ENCODE measurements at regions not wholly inside any gene's neighbourhood (a gene's known extent, or its start where the extent isn't known, plus 50 kb on each side); places are given as distances from the start of the nearest gene placed in this dataset.
"Not testable (repeated sequence)": the region's sequence is repeated elsewhere in the genome, so short reads cannot be mapped to it uniquely, and the experiment has no call there.

- not testable (repeated sequence) for H2AK5ac ChIP-seq (ENCODE audit: low read length); H3K4me3 ChIP-seq (ENCODE audit: low read depth, low read length); H3K79me1 ChIP-seq (ENCODE audit: low read length); H3K36me3 ChIP-seq (ENCODE audit: control insufficient read depth in 1 of 2, insufficient read depth in 2 of 2, low read length in 2 of 2); H3K4me2 ChIP-seq (ENCODE audit: low read length); H2BK120ac ChIP-seq (ENCODE audit: insufficient read depth, low read length, poor library complexity); H3K4me1 ChIP-seq (ENCODE audit: control insufficient read depth in 1 of 2, insufficient read depth in 2 of 2, low read length in 2 of 2); H4K91ac ChIP-seq (ENCODE audit: low read depth, low read length); H3K27me3 ChIP-seq (ENCODE audit: insufficient read depth, low read length); H3K79me2 ChIP-seq (ENCODE audit: control insufficient read depth, insufficient read depth, low read length, poor library complexity); DNase-seq; H3K23ac ChIP-seq (ENCODE audit: low read length); H2BK5ac ChIP-seq (ENCODE audit: low read depth, low read length, poor library complexity); H4K8ac ChIP-seq (ENCODE audit: low read depth, low read length); H2BK12ac ChIP-seq (ENCODE audit: low read length); H4K12ac ChIP-seq (ENCODE audit: low read depth, low read length); H2AFZ ChIP-seq (ENCODE audit: insufficient read depth, low read length, poor library complexity); H3K4ac ChIP-seq (ENCODE audit: low read depth, low read length); H3K9ac ChIP-seq (ENCODE audit: low read length); H3K18ac ChIP-seq (ENCODE audit: low read length); H3K27ac ChIP-seq (ENCODE audit: low read depth, low read length); H3K14ac ChIP-seq (ENCODE audit: low read length)
- H3K9me3 ChIP-seq (ENCODE audit: insufficient read depth, low read depth, low read length): peaks cover 13% of the 10 kb centered on the region
These were observed 558.9 kb downstream of the TP53TG3F start for GRCh38 chr16:34018277-34018676.

- no peak overlapping the region for H2BK120ac ChIP-seq (ENCODE audit: insufficient read depth, low read length, poor library complexity)
- no peak overlapping the region for H4K91ac ChIP-seq (ENCODE audit: low read depth, low read length)
- no peak overlapping the region for H3K27ac ChIP-seq (ENCODE audit: low read depth, low read length)
- H3K4me3 ChIP-seq (ENCODE audit: low read depth, low read length): no peak overlapping the region
- H3K23ac ChIP-seq (ENCODE audit: low read length): no peak overlapping the region
- no peaks in the 10 kb centered on the region for H3K79me1 ChIP-seq (ENCODE audit: low read length)
- no peaks in the 10 kb centered on the region for H3K4me1 ChIP-seq (ENCODE audit: control insufficient read depth in 1 of 2, insufficient read depth in 2 of 2, low read length in 2 of 2)
- no peaks in the 10 kb centered on the region for H3K79me2 ChIP-seq (ENCODE audit: control insufficient read depth, insufficient read depth, low read length, poor library complexity)
- H3K36me3 ChIP-seq (ENCODE audit: control insufficient read depth in 1 of 2, insufficient read depth in 2 of 2, low read length in 2 of 2): no peaks in the 10 kb centered on the region
- H2AK5ac ChIP-seq (ENCODE audit: low read length): no peak overlapping the region
- no peak overlapping the region for H3K4me2 ChIP-seq (ENCODE audit: low read length)
- H3K9me3 ChIP-seq (ENCODE audit: insufficient read depth, low read depth, low read length): peaks cover 11% of the 10 kb centered on the region
- H3K27me3 ChIP-seq (ENCODE audit: insufficient read depth, low read length): no peaks in the 10 kb centered on the region
- no peak overlapping the region for H3K4ac ChIP-seq (ENCODE audit: low read depth, low read length)
- no CpG with 5 or more reads among the region's 42 CpGs for WGBS (ENCODE audit: extremely low coverage, insufficient coverage, insufficient read length)
- no peak overlapping the region for H3K18ac ChIP-seq (ENCODE audit: low read length)
- no peak overlapping the region for H3K9ac ChIP-seq (ENCODE audit: low read length)
- DNase-seq: no peak
- H2AFZ ChIP-seq (ENCODE audit: insufficient read depth, low read length, poor library complexity): no peak overlapping the region
- no peak overlapping the region for H4K8ac ChIP-seq (ENCODE audit: low read depth, low read length)
- no peak overlapping the region for H3K14ac ChIP-seq (ENCODE audit: low read length)
- H2BK12ac ChIP-seq (ENCODE audit: low read length): no peak overlapping the region
- no peak overlapping the region for H4K12ac ChIP-seq (ENCODE audit: low read depth, low read length)
- H2BK5ac ChIP-seq (ENCODE audit: low read depth, low read length, poor library complexity): no peak overlapping the region
These were observed 591.4 kb downstream of the TP53TG3F start for GRCh38 chr16:34050787-34051320.

GRCh38 chr16:34054137-34054536 is 594.7 kb downstream of the TP53TG3F start:
- no peak overlapping the region for H2BK5ac ChIP-seq (ENCODE audit: low read depth, low read length, poor library complexity)
- no peak overlapping the region for H2BK120ac ChIP-seq (ENCODE audit: insufficient read depth, low read length, poor library complexity)
- H3K9me3 ChIP-seq (ENCODE audit: insufficient read depth, low read depth, low read length): peaks cover 13% of the 10 kb centered on the region
- no peaks in the 10 kb centered on the region for H3K27me3 ChIP-seq (ENCODE audit: insufficient read depth, low read length)
- H3K9ac ChIP-seq (ENCODE audit: low read length): no peak overlapping the region
- no peak overlapping the region for H3K18ac ChIP-seq (ENCODE audit: low read length)
- no peaks in the 10 kb centered on the region for H3K36me3 ChIP-seq (ENCODE audit: control insufficient read depth in 1 of 2, insufficient read depth in 2 of 2, low read length in 2 of 2)
- H3K79me1 ChIP-seq (ENCODE audit: low read length): no peaks in the 10 kb centered on the region
- no peak overlapping the region for H2AFZ ChIP-seq (ENCODE audit: insufficient read depth, low read length, poor library complexity)
- H3K4ac ChIP-seq (ENCODE audit: low read depth, low read length): no peak overlapping the region
- H4K91ac ChIP-seq (ENCODE audit: low read depth, low read length): no peak overlapping the region
- H3K14ac ChIP-seq (ENCODE audit: low read length): no peak overlapping the region
- no peak overlapping the region for H3K23ac ChIP-seq (ENCODE audit: low read length)
- H3K4me3 ChIP-seq (ENCODE audit: low read depth, low read length): no peak overlapping the region
- no peaks in the 10 kb centered on the region for H3K4me1 ChIP-seq (ENCODE audit: control insufficient read depth in 1 of 2, insufficient read depth in 2 of 2, low read length in 2 of 2)
- no peak overlapping the region for H3K4me2 ChIP-seq (ENCODE audit: low read length)
- 100% methylated on average over 3 of the region's 3 CpGs for WGBS (ENCODE audit: extremely low coverage, insufficient coverage, insufficient read length)
- no peak overlapping the region for H4K8ac ChIP-seq (ENCODE audit: low read depth, low read length)
- H4K12ac ChIP-seq (ENCODE audit: low read depth, low read length): no peak overlapping the region
- no peak overlapping the region for H2AK5ac ChIP-seq (ENCODE audit: low read length)
- DNase-seq: no peak
- no peak overlapping the region for H2BK12ac ChIP-seq (ENCODE audit: low read length)
- H3K27ac ChIP-seq (ENCODE audit: low read depth, low read length): no peak overlapping the region
- H3K79me2 ChIP-seq (ENCODE audit: control insufficient read depth, insufficient read depth, low read length, poor library complexity): no peaks in the 10 kb centered on the region

GRCh38 chr16:34054969-34055368 is 595.6 kb downstream of the TP53TG3F start:
- no peaks in the 10 kb centered on the region for H3K79me1 ChIP-seq (ENCODE audit: low read length)
- no peak for DNase-seq
- no peaks in the 10 kb centered on the region for H3K79me2 ChIP-seq (ENCODE audit: control insufficient read depth, insufficient read depth, low read length, poor library complexity)
- H3K4ac ChIP-seq (ENCODE audit: low read depth, low read length): no peak overlapping the region
- H2BK12ac ChIP-seq (ENCODE audit: low read length): no peak overlapping the region
- no peak overlapping the region for H3K9ac ChIP-seq (ENCODE audit: low read length)
- H4K8ac ChIP-seq (ENCODE audit: low read depth, low read length): no peak overlapping the region
- H3K9me3 ChIP-seq (ENCODE audit: insufficient read depth, low read depth, low read length): peaks cover 15% of the 10 kb centered on the region
- H3K18ac ChIP-seq (ENCODE audit: low read length): no peak overlapping the region
- H3K27ac ChIP-seq (ENCODE audit: low read depth, low read length): no peak overlapping the region
- no peaks in the 10 kb centered on the region for H3K27me3 ChIP-seq (ENCODE audit: insufficient read depth, low read length)
- no peak overlapping the region for H2AK5ac ChIP-seq (ENCODE audit: low read length)
- no peak overlapping the region for H3K4me2 ChIP-seq (ENCODE audit: low read length)
- over 99% methylated on average over 4 of the region's 4 CpGs for WGBS (ENCODE audit: extremely low coverage, insufficient coverage, insufficient read length)
- H4K91ac ChIP-seq (ENCODE audit: low read depth, low read length): no peak overlapping the region
- no peak overlapping the region for H3K4me3 ChIP-seq (ENCODE audit: low read depth, low read length)
- no peak overlapping the region for H3K14ac ChIP-seq (ENCODE audit: low read length)
- H4K12ac ChIP-seq (ENCODE audit: low read depth, low read length): no peak overlapping the region
- H3K36me3 ChIP-seq (ENCODE audit: control insufficient read depth in 1 of 2, insufficient read depth in 2 of 2, low read length in 2 of 2): no peaks in the 10 kb centered on the region
- no peak overlapping the region for H3K23ac ChIP-seq (ENCODE audit: low read length)
- no peak overlapping the region for H2BK5ac ChIP-seq (ENCODE audit: low read depth, low read length, poor library complexity)
- no peak overlapping the region for H2BK120ac ChIP-seq (ENCODE audit: insufficient read depth, low read length, poor library complexity)
- no peaks in the 10 kb centered on the region for H3K4me1 ChIP-seq (ENCODE audit: control insufficient read depth in 1 of 2, insufficient read depth in 2 of 2, low read length in 2 of 2)
- H2AFZ ChIP-seq (ENCODE audit: insufficient read depth, low read length, poor library complexity): no peak overlapping the region

All from trophoblast cell (in vitro differentiated cells and primary cell).